ENCODE measurements at regions not wholly inside any gene's neighbourhood (a gene's known extent, or its start where the extent isn't known, plus 50 kb on each side); places are given as distances from the start of the nearest gene placed in this dataset.

GRCh38 chr6:137681445-137682009 lies 185.5 kb upstream of the TNFAIP3 start:
- TF ChIP-seq MAX (IDR thresholded peaks at IDR 0.05) (no peak), JUN (IDR thresholded peaks at IDR 0.05; ENCODE audit: low read depth, low read length) (no peak), HDAC6 (IDR thresholded peaks at IDR 0.05; ENCODE audit: low read depth, low read length) (no peak), EZH2 (IDR thresholded peaks at IDR 0.05; ENCODE audit: low read depth, low read length, severe bottlenecking) (no peak), YY1 (IDR thresholded peaks at IDR 0.05; ENCODE audit: low read depth, low read length) (no peak), JUND (IDR thresholded peaks at IDR 0.05; ENCODE audit: low read length) (no peak)

Data from H1 (cell line).